HEK293T (cell line): ENCODE measurements at regions not wholly inside any gene's neighbourhood (a gene's known extent, or its start where the extent isn't known, plus 50 kb on each side); places are given as distances from the start of the nearest gene placed in this dataset.

Experiments
- ARNT ChIP-seq: fragments of 450-650 bp; IDR thresholded peaks from 2 replicates; pipeline ENCODE4 v1.6.1; 2017; ENCODE audit warnings: mild to moderate bottlenecking
- BHLHE40 ChIP-seq: fragments of 450-650 bp; IDR thresholded peaks from 2 replicates; pipeline ENCODE4 v1.6.1; 2016; ENCODE audit warnings: mild to moderate bottlenecking, moderate library complexity, borderline replicate concordance
- CTBP1 ChIP-seq: fragments of 450-650 bp; IDR thresholded peaks from 2 replicates; pipeline ENCODE4 v1.6.1; 2016; ENCODE audit warnings: borderline replicate concordance
- ELF4 ChIP-seq: fragments of 450-650 bp; IDR thresholded peaks from 2 replicates; pipeline ENCODE4 v1.6.1; 2017; ENCODE audit warnings: antibody characterized with exemption
- FOXA1 ChIP-seq: fragments of 450-650 bp; IDR thresholded peaks from 2 replicates; pipeline ENCODE4 v1.6.1; 2016; ENCODE audit warnings: mild to moderate bottlenecking
- FOXM1 ChIP-seq: fragments of 450-650 bp; IDR thresholded peaks from 2 replicates; pipeline ENCODE4 v1.6.1; 2017; ENCODE audit warnings: mild to moderate bottlenecking, borderline replicate concordance
- LEF1 ChIP-seq: fragments of 450-650 bp; IDR thresholded peaks from 2 replicates; pipeline ENCODE4 v1.6.1; 2017; ENCODE audit warnings: mild to moderate bottlenecking, borderline replicate concordance
- NFRKB ChIP-seq: fragments of 450-650 bp; IDR thresholded peaks from 2 replicates; pipeline ENCODE4 v1.6.1; 2016; ENCODE audit warnings: mild to moderate bottlenecking, moderate library complexity
- SP1 ChIP-seq: fragments of 450-650 bp; IDR thresholded peaks from 2 replicates; pipeline ENCODE4 v1.6.1; 2017
- TARDBP ChIP-seq: fragments of 450-650 bp; IDR thresholded peaks from 2 replicates; pipeline ENCODE4 v1.6.1; 2016
- TF ChIP-seq, protein P1 (sequence below): fragments of 450-650 bp; IDR thresholded peaks from 2 replicates; pipeline ENCODE4 v1.6.1; 2016

DNA sequence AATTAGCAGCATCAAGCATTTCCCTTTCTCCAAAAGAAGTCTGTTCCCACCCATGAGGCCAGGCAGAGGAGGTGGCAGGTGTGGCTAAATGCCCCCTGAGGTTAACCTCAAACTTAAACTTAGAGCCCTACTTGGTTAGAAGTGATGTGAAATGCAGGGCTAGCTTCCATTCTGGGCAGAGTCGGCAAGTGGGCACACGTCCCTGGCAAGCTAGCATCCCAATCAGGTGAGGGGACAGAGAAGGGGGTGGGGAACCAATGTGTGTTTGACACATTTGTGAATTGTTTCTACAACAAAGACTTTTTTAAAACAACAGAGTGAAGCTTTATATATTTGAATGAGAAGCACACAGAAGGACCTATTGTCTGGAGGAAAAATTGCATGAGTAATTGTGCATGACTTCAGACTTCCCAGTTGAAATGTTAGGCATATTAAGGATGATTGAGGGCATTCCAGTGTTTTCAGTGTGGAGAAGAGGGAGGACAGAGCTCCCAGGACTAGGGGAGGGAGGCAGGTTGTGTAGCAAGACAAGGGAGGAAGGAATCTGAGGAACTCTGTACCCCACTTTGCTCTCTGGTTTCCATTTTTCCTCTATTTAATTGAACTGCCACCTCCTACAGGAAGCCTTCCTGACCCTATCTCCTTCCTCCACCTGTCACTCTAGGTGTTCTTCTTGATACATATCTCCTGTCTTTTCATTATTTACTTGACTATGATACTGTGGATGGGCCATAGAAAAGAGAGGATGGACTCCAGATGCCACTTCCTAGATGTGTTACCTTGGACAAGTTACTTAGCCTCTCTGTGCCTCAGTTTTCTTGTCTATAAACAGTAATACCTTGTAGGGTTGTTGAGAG, 83.3 kb upstream of the PICALM start:
- TF ChIP-seq FOXM1 = no peak
- no peak for TF ChIP-seq BHLHE40
- TF ChIP-seq TARDBP = no peak
- no peak for TF ChIP-seq ARNT
- TF ChIP-seq ELF4 = no peak
- TF ChIP-seq FOXA1 = no peak
- TF ChIP-seq LEF1 = no peak
- TF ChIP-seq SP1 = no peak
- no peak for TF ChIP-seq CTBP1
- TF ChIP-seq, protein P1, sequence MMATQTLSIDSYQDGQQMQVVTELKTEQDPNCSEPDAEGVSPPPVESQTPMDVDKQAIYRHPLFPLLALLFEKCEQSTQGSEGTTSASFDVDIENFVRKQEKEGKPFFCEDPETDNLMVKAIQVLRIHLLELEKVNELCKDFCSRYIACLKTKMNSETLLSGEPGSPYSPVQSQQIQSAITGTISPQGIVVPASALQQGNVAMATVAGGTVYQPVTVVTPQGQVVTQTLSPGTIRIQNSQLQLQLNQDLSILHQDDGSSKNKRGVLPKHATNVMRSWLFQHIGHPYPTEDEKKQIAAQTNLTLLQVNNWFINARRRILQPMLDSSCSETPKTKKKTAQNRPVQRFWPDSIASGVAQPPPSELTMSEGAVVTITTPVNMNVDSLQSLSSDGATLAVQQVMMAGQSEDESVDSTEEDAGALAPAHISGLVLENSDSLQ = no peak
- no peak for TF ChIP-seq NFRKB
